Heart left ventricle (tissue), 16 donors: ENCODE measurements at regions not wholly inside any gene's neighbourhood (a gene's known extent, or its start where the extent isn't known, plus 50 kb on each side); places are given as distances from the start of the nearest gene placed in this dataset.

Experiments
- ATAC-seq, 4 donors: fragments of 200-7000 bp; cut with Tn5 transposase; one replicate each; pipeline ENCODE4 v1.9.1; 2020 to 2022; ENCODE audit warnings: moderate library complexity in 4 of 4, mild to moderate bottlenecking in 3 of 4, moderate number of reproducible peaks in 1 of 4
- DNase-seq, 5 donors: peaks; one replicate each; pipeline ENCODE4 v3.0.0-alpha.2; 2020
- H3K27ac ChIP-seq, 12 donors: fragments of 200-600 bp; sonication (generic) in 4 of 12; one replicate each; pipeline versions ENCODE4 v1.5.0 to v1.8.0; 2016 to 2022; ENCODE audit warnings: mild to moderate bottlenecking in 2 of 12
- H3K27me3 ChIP-seq, 9 donors: fragments of 200-600 bp; sonication (generic) in 2 of 9; one replicate each; pipeline versions ENCODE4 v1.5.1 to v1.8.0; 2016 to 2022; ENCODE audit warnings: mild to moderate bottlenecking in 3 of 9
- H3K36me3 ChIP-seq, 9 donors: fragments of 200-600 bp; sonication (generic) in 2 of 9; one replicate each; pipeline versions ENCODE4 v1.5.0 to v1.8.0; 2018 to 2022; ENCODE audit warnings: mild to moderate bottlenecking in 2 of 9
- H3K4me1 ChIP-seq, 12 donors: fragments of 200-600 bp; sonication (generic) in 4 of 12; one replicate each; pipeline versions ENCODE4 v1.5.0 to v1.8.0; 2016 to 2022; ENCODE audit warnings: mild to moderate bottlenecking in 3 of 12
- H3K4me3 ChIP-seq, 12 donors: fragments of 200-600 bp; sonication (generic) in 4 of 12; one replicate each; pipeline versions ENCODE4 v1.5.0 to v1.8.0; 2017 to 2022; ENCODE audit warnings: mild to moderate bottlenecking in 9 of 12, moderate library complexity in 4 of 12
- H3K9me3 ChIP-seq, 12 donors: fragments of 200-600 bp; sonication (generic) in 4 of 12; one replicate each; pipeline versions ENCODE4 v1.5.0 to v1.8.0; 2016 to 2022; ENCODE audit warnings: mild to moderate bottlenecking in 1 of 12
- POLR2A ChIP-seq, 2 donors: fragments of 450-650 bp; IDR thresholded peaks; one replicate each; pipeline ENCODE4 v1.6.1; 2017; ENCODE audit warnings: antibody characterized with exemption in 2 of 2, mild to moderate bottlenecking in 2 of 2, moderate library complexity in 2 of 2
- WGBS, 4 donors: extraction: QIAGEN DNeasy Blood & Tissue Kit in 2 of 4; methylation state at CpG; one replicate each; pipeline versions ENCODE4 v1.1.5 to v1.1.7; 2013 to 2018; 5-methylcytosine and 5-hydroxymethylcytosine counted together
- intact Hi-C, 10 donors: fragments of 100-400 bp; cut with DNase I; formaldehyde crosslinking; loops; one replicate each; pipeline versions ENCODE4 v1.11.1 to v1.14.2; 2022
- TF ChIP-seq, protein P1 (sequence below), 12 donors: fragments of 200-600 bp; sonication (generic) in 4 of 12; IDR thresholded peaks; one replicate each; pipeline versions ENCODE4 v1.5.0 to v1.8.0; 2018 to 2022; ENCODE audit warnings: antibody characterized with exemption in 12 of 12, mild to moderate bottlenecking in 5 of 12
- donor health status: ischemic (EF 13 %, LVEDD 7.1; RV severe dilation, severe dysfunction).
- donor health status: healthy with polysubstance abuse.
- donor health status: DM: no; HTN: yes; CAD: no.
- donor health status: DM: no; HTN: no; CAD: no.
- donor health status: ischemic (EF 25% LVEDD 6.9; RV normal size, moderate dysfunction).
- donor health status: ischemic (EF 25% LVEDD 5.7; RV mildly dilated, moderate dysfunction).
- donor health status: healthy.
- donor health status: DM: yes; HTN: yes; CAD: no.
- donor health status: ischemic (EF 35%, LVEDD 5.7; RV mildly dilated, moderate dysfunction).
- donor health status: nonischemic (EF 11% LVEDD 7.7; RV severe dilation, severe dysfunction).
- donor health status: DM: yes; HTN: yes; CAD: no.
- donor health status: PGD.
- donor health status: ischemic (EF 29% LVEDD 5.4; RV normal size, mild dysfunction).
- donor health status: nonischemic (EF 23%, LVEDD 6.1; RV moderate dilation, normal function).

DNA sequence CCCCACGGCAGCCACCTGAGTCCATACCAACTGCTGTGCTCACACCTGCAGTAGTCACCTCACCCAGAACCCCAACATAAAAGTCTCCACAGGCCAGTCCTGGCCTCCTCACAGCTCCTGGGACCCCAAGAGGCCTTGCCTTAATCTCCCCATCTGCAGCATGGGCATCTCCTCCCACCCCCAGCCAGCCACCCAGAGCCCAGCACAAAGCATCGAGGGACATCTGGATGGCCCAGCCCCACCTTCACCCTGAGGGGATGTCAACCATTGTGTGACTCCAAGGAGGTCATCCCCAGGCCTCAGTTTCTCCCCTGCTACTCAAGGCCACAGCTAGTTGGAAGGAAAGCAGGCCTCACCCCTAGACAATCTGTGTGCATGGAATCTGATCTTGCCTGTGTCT, 1775.3 kb downstream of the TP53TG3F start:
- no peak overlapping the region for H3K27ac ChIP-seq
- intact Hi-C loops: no loop called here

DNA sequence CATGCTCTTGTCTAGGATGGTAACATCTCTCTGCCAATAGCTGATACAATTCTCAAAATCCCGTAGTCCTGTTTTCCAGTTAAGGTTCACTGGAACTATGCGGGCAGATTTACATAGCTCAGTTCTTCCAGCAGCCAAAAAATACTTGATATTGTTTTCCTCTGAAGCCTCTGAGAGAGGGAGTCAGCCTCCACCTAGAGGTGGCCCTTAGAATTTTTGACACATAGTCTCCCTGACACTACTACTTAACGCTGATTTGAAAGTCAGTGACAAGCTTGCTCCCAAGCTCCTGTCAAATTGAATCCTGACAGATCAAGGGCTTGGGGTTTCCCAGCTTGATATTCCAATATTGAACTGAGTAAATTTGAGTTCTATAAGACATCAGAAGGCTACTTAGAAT, 1780.1 kb downstream of the TP53TG3F start:
- DNase-seq: no peak
- WGBS, 4 donors: 60 to 79% (median 70%) methylated on average over 3 of the region's 3 CpGs
- H3K36me3 ChIP-seq: no peaks in the 10 kb centered on the region
- H3K9me3 ChIP-seq: peaks cover 0 to 3% (median 0%) of the 10 kb centered on the region in 12 donors
- no peaks in the 10 kb centered on the region for H3K4me1 ChIP-seq
- intact Hi-C loops: no loop called here
- ATAC-seq: no peak
- no peak overlapping the region for H3K27ac ChIP-seq
- H3K27me3 ChIP-seq: no peaks in the 10 kb centered on the region
- TF ChIP-seq POLR2A (IDR thresholded peaks at IDR 0.05): no peak
- TF ChIP-seq, protein P1, sequence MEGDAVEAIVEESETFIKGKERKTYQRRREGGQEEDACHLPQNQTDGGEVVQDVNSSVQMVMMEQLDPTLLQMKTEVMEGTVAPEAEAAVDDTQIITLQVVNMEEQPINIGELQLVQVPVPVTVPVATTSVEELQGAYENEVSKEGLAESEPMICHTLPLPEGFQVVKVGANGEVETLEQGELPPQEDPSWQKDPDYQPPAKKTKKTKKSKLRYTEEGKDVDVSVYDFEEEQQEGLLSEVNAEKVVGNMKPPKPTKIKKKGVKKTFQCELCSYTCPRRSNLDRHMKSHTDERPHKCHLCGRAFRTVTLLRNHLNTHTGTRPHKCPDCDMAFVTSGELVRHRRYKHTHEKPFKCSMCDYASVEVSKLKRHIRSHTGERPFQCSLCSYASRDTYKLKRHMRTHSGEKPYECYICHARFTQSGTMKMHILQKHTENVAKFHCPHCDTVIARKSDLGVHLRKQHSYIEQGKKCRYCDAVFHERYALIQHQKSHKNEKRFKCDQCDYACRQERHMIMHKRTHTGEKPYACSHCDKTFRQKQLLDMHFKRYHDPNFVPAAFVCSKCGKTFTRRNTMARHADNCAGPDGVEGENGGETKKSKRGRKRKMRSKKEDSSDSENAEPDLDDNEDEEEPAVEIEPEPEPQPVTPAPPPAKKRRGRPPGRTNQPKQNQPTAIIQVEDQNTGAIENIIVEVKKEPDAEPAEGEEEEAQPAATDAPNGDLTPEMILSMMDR (IDR thresholded peaks at IDR 0.05): no peak
- no peak overlapping the region for H3K4me3 ChIP-seq

More for the DNA sequence above, 1775.3 kb downstream of the TP53TG3F start:
- Histone ChIP-seq H3K9me3 (peaks cover 0 to 11% (median 0%) of the 10 kb centered on the region in 12 donors), H3K4me1 (no peaks in the 10 kb centered on the region), H3K27me3 (peaks cover 0 to 4% (median 0%) of the 10 kb centered on the region in 9 donors), H3K4me3 (no peak overlapping the region), H3K36me3 (no peaks in the 10 kb centered on the region)
- DNase-seq (no peak), ATAC-seq (no peak)
- WGBS, 4 donors: 49 to 61% (median 55%) methylated on average over 2 of the region's 2 CpGs
- TF ChIP-seq, protein P1 (IDR thresholded peaks at IDR 0.05): no peak
- no peak for TF ChIP-seq POLR2A (IDR thresholded peaks at IDR 0.05)

DNA sequence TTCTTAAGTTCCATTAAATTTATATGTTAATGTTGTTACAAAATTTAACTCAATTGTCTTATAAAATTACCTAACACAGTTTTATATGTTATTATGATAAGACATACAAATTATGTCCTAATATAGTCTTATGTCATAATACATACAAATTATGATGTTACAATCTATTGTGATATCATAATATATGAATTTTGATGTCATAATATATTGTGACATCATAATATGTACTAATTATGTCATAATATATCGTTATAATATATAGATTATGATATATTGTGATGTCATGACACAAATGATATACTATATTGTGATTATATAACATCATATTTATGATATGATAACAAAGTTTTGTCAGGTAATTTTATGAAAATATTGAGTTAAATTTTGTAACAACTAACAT, 1789.6 kb downstream of the TP53TG3F start:
- Histone ChIP-seq H3K36me3 (no peaks in the 10 kb centered on the region), H3K4me1 (no peaks in the 10 kb centered on the region), H3K9me3 (peaks cover 0 to 5% (median 0%) of the 10 kb centered on the region in 12 donors), H3K4me3 (no peak overlapping the region), H3K27ac (no peak overlapping the region), H3K27me3 (no peaks in the 10 kb centered on the region)
- TF ChIP-seq POLR2A (IDR thresholded peaks at IDR 0.05): no peak
- TF ChIP-seq, protein P1 (IDR thresholded peaks at IDR 0.05): no peak
- ATAC-seq (no peak), DNase-seq (no peak)
- intact Hi-C loops: no loop called here
- WGBS, 4 donors: 7 to 10% (median 7%) methylated on average over 1 of the region's 1 CpG

DNA sequence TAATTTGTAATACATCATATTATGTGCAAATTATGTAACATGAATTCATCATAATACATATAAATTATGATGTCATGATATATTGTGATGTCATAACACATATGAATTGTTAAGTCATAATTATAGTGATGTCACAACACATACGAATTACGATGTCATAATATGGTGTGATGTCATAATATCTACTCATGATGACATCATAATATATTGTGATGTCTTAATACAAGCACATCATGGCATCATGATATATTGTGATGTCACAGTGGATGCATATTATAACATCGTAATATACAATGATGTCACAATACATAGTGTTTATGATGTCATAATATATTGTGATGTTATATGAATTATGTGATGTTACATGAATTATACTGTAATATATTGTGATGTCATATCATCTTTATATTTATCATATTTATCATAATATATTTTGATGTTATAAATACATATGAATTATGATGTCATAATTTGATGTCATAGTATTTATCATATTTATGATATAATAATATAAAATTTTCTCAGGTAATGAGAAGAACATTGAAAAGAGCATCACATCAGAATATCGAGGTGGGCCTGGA, 1793.0 kb downstream of the TP53TG3F start:
- ATAC-seq: no peak
- TF ChIP-seq POLR2A (IDR thresholded peaks at IDR 0.05): no peak
- TF ChIP-seq, protein P1 (IDR thresholded peaks at IDR 0.05): no peak
- Histone ChIP-seq H3K4me3 (no peak overlapping the region), H3K27me3 (no peaks in the 10 kb centered on the region), H3K27ac (no peak overlapping the region), H3K9me3 (peaks cover 0 to 13% (median 0%) of the 10 kb centered on the region in 12 donors), H3K4me1 (no peaks in the 10 kb centered on the region), H3K36me3 (no peaks in the 10 kb centered on the region)
- no peak for DNase-seq
- 80 to 85% (median 82%) methylated on average over 4 of the region's 4 CpGs for WGBS, 4 donors
- intact Hi-C loops: loop anchor here in 1 of 10 donors (10.0 kb wide), 1 partner anchor 62 kb away; no protein-coding TSS in a partner anchor
